ENCODE measurements at regions not wholly inside any gene's neighbourhood (a gene's known extent, or its start where the extent isn't known, plus 50 kb on each side); places are given as distances from the start of the nearest gene placed in this dataset.

DNA sequence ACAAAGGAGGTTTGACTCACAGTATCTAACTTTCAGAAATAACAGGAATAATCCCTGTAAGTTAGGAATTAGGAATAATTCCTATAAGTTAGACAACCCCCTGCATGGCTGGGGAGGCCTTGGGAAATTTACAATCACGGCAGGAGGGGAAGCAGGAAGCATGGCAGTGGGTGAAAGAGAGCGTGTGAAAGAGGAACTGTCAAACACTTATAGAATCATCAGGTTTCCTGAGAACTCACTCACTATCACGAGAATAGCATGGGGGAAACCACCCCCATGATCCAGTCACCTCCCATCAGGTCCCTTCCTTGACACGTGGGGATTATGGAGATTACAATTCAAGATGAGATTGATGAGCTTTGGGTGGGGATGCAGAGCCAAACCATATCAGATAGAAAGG, 385.5 kb downstream of the IL20RB start:
- no peak for DNase-seq (ENCODE audit: low read depth)
- no peak overlapping the region for H3K4me3 ChIP-seq (replicated peaks; ENCODE audit: low read depth, low read length)
- TF ChIP-seq, protein P1, sequence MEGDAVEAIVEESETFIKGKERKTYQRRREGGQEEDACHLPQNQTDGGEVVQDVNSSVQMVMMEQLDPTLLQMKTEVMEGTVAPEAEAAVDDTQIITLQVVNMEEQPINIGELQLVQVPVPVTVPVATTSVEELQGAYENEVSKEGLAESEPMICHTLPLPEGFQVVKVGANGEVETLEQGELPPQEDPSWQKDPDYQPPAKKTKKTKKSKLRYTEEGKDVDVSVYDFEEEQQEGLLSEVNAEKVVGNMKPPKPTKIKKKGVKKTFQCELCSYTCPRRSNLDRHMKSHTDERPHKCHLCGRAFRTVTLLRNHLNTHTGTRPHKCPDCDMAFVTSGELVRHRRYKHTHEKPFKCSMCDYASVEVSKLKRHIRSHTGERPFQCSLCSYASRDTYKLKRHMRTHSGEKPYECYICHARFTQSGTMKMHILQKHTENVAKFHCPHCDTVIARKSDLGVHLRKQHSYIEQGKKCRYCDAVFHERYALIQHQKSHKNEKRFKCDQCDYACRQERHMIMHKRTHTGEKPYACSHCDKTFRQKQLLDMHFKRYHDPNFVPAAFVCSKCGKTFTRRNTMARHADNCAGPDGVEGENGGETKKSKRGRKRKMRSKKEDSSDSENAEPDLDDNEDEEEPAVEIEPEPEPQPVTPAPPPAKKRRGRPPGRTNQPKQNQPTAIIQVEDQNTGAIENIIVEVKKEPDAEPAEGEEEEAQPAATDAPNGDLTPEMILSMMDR (IDR thresholded peaks at IDR 0.05; ENCODE audit: low read length, missing control alignments): no peak

DNA sequence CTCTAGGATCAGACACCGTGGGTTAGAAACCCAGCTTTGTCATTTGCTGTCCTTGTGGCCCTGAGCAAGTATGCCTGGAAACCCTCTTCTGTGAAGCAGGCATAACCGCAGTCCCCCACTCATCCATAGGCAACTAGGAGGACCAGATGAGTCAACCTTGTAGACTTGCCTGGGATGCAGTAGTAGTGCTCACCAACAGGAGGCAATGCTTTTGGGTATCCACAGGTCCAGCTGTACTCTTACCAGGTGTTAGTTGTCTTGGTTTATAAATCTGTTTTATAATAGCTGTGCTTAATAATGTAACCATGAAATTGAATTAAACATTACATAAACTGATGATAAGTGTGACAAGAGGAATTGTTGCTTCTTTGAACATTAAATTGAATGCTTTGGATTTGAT, 389.3 kb downstream of the IL20RB start:
- no peak for DNase-seq (ENCODE audit: low read depth)
- no peak overlapping the region for H3K4me3 ChIP-seq (replicated peaks; ENCODE audit: low read depth, low read length)
- TF ChIP-seq, protein P1 (IDR thresholded peaks at IDR 0.05; ENCODE audit: low read length, missing control alignments): no peak

DNA sequence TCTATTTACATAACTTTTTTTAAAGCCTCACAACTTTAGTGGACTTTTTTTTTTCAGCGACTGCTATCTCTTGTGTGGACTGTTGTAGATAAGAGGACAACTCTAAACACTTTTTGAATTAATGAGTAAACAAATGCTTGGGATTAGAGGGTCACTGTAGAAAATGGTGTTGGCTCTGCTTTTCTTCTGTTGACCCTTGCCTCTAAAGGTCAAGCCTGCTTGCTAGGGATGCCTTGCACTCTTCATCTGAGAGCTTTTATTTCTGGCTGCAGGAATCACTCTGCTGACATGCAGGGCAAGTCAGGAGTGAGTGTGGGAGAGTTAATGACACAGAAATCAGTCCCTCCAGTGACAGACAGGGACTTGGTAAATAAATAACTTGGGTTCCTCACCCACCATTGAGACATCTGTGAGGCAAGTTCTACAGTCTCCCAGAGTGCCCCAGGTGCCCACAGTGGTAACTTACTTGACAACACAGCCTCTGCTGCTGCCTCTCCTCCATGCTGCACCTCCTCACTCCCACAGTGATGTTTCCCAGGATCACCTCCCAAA, 390.1 kb downstream of the IL20RB start:
- TF ChIP-seq, protein P1 (IDR thresholded peaks at IDR 0.05; ENCODE audit: low read length, missing control alignments): no peak
- no peak for DNase-seq (ENCODE audit: low read depth)
- H3K4me3 ChIP-seq (replicated peaks; ENCODE audit: low read depth, low read length): no peak overlapping the region

DNA sequence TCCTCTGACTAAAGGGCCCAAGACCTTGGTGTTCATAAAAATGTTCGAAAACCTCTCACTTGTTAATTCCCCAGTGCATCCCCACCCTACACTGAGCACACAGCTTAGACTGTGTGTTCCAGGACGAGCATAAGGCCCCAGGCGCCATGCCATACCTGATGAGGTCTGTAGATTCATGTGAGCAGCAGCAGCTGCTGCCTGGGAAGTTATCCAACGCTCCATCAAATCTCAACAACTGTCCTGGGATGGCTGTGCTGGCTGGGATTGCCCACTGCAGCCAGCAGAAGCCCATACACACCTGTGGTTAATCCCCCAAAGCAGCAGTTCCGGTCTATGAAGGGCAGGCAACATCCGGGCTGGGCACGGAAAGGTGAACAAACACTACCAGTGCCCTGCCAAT, 391.2 kb downstream of the IL20RB start:
- TF ChIP-seq, protein P1 (IDR thresholded peaks at IDR 0.05; ENCODE audit: low read length, missing control alignments): no peak
- H3K4me3 ChIP-seq (replicated peaks; ENCODE audit: low read depth, low read length): no peak overlapping the region
- no peak for DNase-seq (ENCODE audit: low read depth)

DNA sequence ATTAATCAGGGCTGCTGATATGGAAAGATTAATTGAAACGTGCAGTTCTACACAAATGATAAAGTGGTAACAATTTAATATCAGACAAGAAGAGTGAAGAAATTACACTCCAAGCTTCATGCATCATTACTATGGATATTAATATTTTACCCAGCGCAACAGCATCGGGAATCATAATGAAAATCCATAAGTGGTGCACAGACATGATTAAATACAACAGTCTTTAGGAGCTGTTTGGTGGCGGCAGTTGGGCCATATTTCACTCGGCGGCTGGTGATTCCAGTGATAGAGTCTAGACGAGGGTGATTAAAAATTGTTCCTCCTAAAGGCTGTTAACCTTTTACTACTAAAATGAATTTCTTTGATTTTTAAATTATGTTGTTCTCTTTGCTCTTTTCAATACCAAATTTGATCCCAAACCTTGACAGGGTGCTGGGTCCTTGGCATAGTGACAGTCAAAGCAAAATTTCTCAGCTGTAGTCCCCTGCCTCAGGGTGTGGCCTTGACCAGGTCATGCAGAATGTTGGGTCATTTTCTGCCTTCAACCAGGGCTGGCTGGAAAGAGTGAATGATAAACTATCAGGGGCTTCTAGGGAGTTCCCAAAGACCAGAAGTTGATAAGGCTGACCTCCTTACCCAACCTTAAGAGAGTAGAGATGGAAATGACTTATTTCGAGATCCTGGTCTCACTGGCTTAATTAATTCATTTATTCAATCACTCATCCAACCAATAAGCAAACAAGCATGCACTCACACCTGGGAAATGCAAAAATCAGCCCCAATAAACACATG, 392.0 kb downstream of the IL20RB start:
- H3K4me3 ChIP-seq (replicated peaks; ENCODE audit: low read depth, low read length): no peak overlapping the region
- DNase-seq (ENCODE audit: low read depth): no peak
- TF ChIP-seq, protein P1 (IDR thresholded peaks at IDR 0.05; ENCODE audit: low read length, missing control alignments): no peak

DNA sequence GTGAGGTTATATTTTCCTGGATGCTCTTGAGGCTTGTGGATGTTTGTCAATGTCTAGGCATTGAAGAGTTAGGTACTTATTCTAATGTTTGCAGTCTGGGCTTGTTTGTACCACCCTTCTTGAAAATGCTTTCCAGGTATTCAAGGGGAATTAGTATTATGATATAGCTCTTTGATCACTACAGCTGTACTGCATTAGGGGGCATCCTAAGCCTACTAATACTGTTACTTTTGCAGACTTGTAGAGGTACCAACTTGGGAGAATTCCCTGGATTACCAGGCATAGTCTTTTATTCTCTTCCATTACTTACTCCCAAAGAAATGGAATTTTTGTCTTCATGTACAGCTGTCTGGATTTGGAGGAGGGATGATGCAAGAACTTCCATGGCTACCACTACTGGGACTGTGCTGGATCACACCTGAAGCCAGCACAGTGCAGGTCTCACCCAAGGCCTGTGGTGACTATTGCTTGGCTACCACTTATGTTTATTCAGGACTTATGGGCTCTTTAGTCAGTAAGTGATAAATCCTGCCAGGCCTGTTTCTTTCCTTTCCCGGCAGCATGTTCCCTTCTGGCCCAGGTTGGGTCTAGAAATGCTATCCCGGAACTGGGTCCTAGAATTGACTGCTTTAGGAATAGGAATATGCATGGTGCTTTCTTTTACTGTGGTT, 402.9 kb downstream of the IL20RB start:
- no peak overlapping the region for H3K4me3 ChIP-seq (replicated peaks; ENCODE audit: low read depth, low read length)
- DNase-seq (ENCODE audit: low read depth): no peak
- TF ChIP-seq, protein P1 (IDR thresholded peaks at IDR 0.05; ENCODE audit: low read length, missing control alignments): no peak
